Esophagus muscularis mucosa (tissue), 4 donors: ENCODE measurements at regions not wholly inside any gene's neighbourhood (a gene's known extent, or its start where the extent isn't known, plus 50 kb on each side); places are given as distances from the start of the nearest gene placed in this dataset.
"Not testable (repeated sequence)": the region's sequence is repeated elsewhere in the genome, so short reads cannot be mapped to it uniquely, and the experiment has no call there.

ENCODE experiments used
- DNase-seq: peaks from one replicate; pipeline ENCODE4 v3.0.0-alpha.2; 2017; ENCODE audit errors: extremely low spot score
- H3K27ac ChIP-seq, 4 donors: fragments of 200-600 bp; sonication (generic); replicated peaks in 1 of 4; 1 replicate in 3 of 4; 2 replicates in 1 of 4; pipeline ENCODE4 v1.5.1; 2016 to 2019; ENCODE audit warnings: mild to moderate bottlenecking in 1 of 4
- H3K27me3 ChIP-seq, 4 donors: fragments of 200-600 bp; sonication (generic); one replicate each; pipeline versions ENCODE4 v1.5.1 to v1.6.0; 2016 to 2019
- H3K36me3 ChIP-seq, 4 donors: fragments of 200-600 bp; sonication (generic); one replicate each; pipeline ENCODE4 v1.5.1; 2016 to 2019
- H3K4me1 ChIP-seq, 4 donors: fragments of 200-600 bp; sonication (generic); one replicate each; pipeline ENCODE4 v1.5.1; 2016 to 2019
- H3K4me3 ChIP-seq, 4 donors: fragments of 200-600 bp; sonication (generic); 1 replicate in 2 of 4; 2 replicates in 2 of 4; pipeline ENCODE4 v1.5.1; 2016 to 2019; ENCODE audit warnings: mild to moderate bottlenecking in 4 of 4, moderate library complexity in 1 of 4
- H3K9me3 ChIP-seq, 4 donors: fragments of 200-600 bp; sonication (generic); 1 replicate in 3 of 4; 2 replicates in 1 of 4; pipeline ENCODE4 v1.5.1; 2016 to 2019
- CTCF ChIP-seq, 3 experiments: fragments of 200-600 bp in 2 of 3; fragments of 450-650 bp in 1 of 3; sonication (generic) in 2 of 3; IDR thresholded peaks; one replicate each; pipeline ENCODE4 v1.5.1; 2017 to 2019; ENCODE audit warnings: antibody characterized with exemption in 3 of 3, mild to moderate bottlenecking in 2 of 3, moderate library complexity in 1 of 3
- EP300 ChIP-seq: sonication (generic); formaldehyde crosslinking; IDR thresholded peaks from one replicate; pipeline ENCODE4 v1.6.1; 2017; ENCODE audit warnings: antibody characterized with exemption
- POLR2A ChIP-seq: fragments of 450-650 bp; IDR thresholded peaks from one replicate; pipeline ENCODE4 v1.6.1; 2017; ENCODE audit warnings: antibody characterized with exemption, moderate library complexity, mild to moderate bottlenecking, low read depth
- POLR2AphosphoS5 ChIP-seq, 2 donors: sonication (generic); formaldehyde crosslinking; IDR thresholded peaks; one replicate each; pipeline ENCODE4 v1.6.1; 2017; ENCODE audit warnings: antibody characterized with exemption in 2 of 2
- WGBS: methylation state at CpG from one replicate; pipeline ENCODE4 v1.1.5; 2018; 5-methylcytosine and 5-hydroxymethylcytosine counted together
- intact Hi-C: fragments of 100-400 bp; cut with DNase I; formaldehyde crosslinking; loops from one replicate; pipeline ENCODE4 v1.15.1; 2023

GRCh38 chr9:82132024-82132423 lies 143.5 kb downstream of the SPATA31D1 start:
- TF ChIP-seq POLR2AphosphoS5 (IDR thresholded peaks at IDR 0.05) (no peak), EP300 (no peak), POLR2A (no peak)
- 100% methylated on average over 1 of the region's 1 CpG for WGBS
- Histone ChIP-seq H3K4me1 (peaks cover 0 to 19% (median 2%) of the 10 kb centered on the region in 4 donors), H3K27ac (no peak overlapping the region), H3K9me3 (no peaks in the 10 kb centered on the region), H3K4me3 (no peak overlapping the region), H3K27me3 (no peaks in the 10 kb centered on the region), H3K36me3 (no peaks in the 10 kb centered on the region)
- no peak for DNase-seq
- intact Hi-C loops: no loop called here

GRCh38 chr9:82134010-82134409 lies 145.4 kb downstream of the SPATA31D1 start:
- Histone ChIP-seq H3K9me3 (no peaks in the 10 kb centered on the region), H3K36me3 (no peaks in the 10 kb centered on the region), H3K4me3 (no peak overlapping the region), H3K27ac (no peak overlapping the region), H3K4me1 (peaks cover 0 to 13% (median 2%) of the 10 kb centered on the region in 4 donors), H3K27me3 (no peaks in the 10 kb centered on the region)
- no peak for DNase-seq
- TF ChIP-seq POLR2AphosphoS5 (IDR thresholded peaks at IDR 0.05) (no peak), EP300 (no peak), CTCF (IDR thresholded peaks at IDR 0.05) (no peak), POLR2A (no peak)
- intact Hi-C loops: no loop called here
- 38% methylated on average over 1 of the region's 1 CpG for WGBS

GRCh38 chr9:82135106-82135505 lies 146.5 kb downstream of the SPATA31D1 start:
- Histone ChIP-seq H3K27ac (no peak overlapping the region), H3K4me3 (no peak overlapping the region), H3K36me3 (no peaks in the 10 kb centered on the region), H3K27me3 (no peaks in the 10 kb centered on the region), H3K4me1 (peaks cover 0 to 13% (median 2%) of the 10 kb centered on the region in 4 donors), H3K9me3 (no peaks in the 10 kb centered on the region)
- no peak for TF ChIP-seq POLR2AphosphoS5 (IDR thresholded peaks at IDR 0.05)
- TF ChIP-seq CTCF (IDR thresholded peaks at IDR 0.05): no peak
- no peak for TF ChIP-seq POLR2A
- intact Hi-C loops: no loop called here
- no peak for DNase-seq

GRCh38 chr9:82138081-82138480 lies 149.5 kb downstream of the SPATA31D1 start:
- H3K4me1 ChIP-seq: peaks cover 0 to 13% (median 2%) of the 10 kb centered on the region in 4 donors
- H3K36me3 ChIP-seq, H3K9me3 ChIP-seq, H3K4me3 ChIP-seq, H3K27me3 ChIP-seq, H3K27ac ChIP-seq, intact Hi-C loops, DNase-seq: not testable (repeated sequence)

GRCh38 chr9:82140471-82140870 lies 151.9 kb downstream of the SPATA31D1 start:
- WGBS: 77% methylated on average over 7 of the region's 7 CpGs
- TF ChIP-seq POLR2A: no peak
- no peak for TF ChIP-seq POLR2AphosphoS5 (IDR thresholded peaks at IDR 0.05)
- TF ChIP-seq CTCF (IDR thresholded peaks at IDR 0.05): no peak
- TF ChIP-seq EP300: no peak
- no peaks in the 10 kb centered on the region for H3K4me1 ChIP-seq
- no peak for DNase-seq
- H3K4me3 ChIP-seq: no peak overlapping the region
- no peaks in the 10 kb centered on the region for H3K9me3 ChIP-seq
- intact Hi-C loops: no loop called here
- H3K27ac ChIP-seq: no peak overlapping the region
- H3K27me3 ChIP-seq: no peaks in the 10 kb centered on the region
- H3K36me3 ChIP-seq: no peaks in the 10 kb centered on the region

- TF ChIP-seq EP300: no peak
- Histone ChIP-seq H3K9me3 (no peaks in the 10 kb centered on the region), H3K36me3 (no peaks in the 10 kb centered on the region), H3K27ac (no peak overlapping the region), H3K27me3 (no peaks in the 10 kb centered on the region), H3K4me3 (no peak overlapping the region), H3K4me1 (peaks cover 0 to 6% (median 4%) of the 10 kb centered on the region in 4 donors)
- over 99% methylated on average over 4 of the region's 4 CpGs for WGBS
- DNase-seq: no peak
- intact Hi-C loops: loop anchor here (1.0 kb wide), 1 partner anchor 12 kb away; no protein-coding TSS in a partner anchor
These were observed 156.2 kb downstream of the SPATA31D1 start for GRCh38 chr9:82144803-82145202.
